Right cardiac atrium (tissue), 5 donors: ENCODE measurements at regions not wholly inside any gene's neighbourhood (a gene's known extent, or its start where the extent isn't known, plus 50 kb on each side); places are given as distances from the start of the nearest gene placed in this dataset.
A peak's percentile ranks its signal among the peaks of the same experiment; 100 is the strongest.

Source experiments
- ATAC-seq, 2 donors: fragments of 200-7000 bp; cut with Tn5 transposase; one replicate each; pipeline versions ENCODE4 v1.8.0 to v1.9.1; 2020; ENCODE audit warnings: moderate library complexity in 2 of 2, mild to moderate bottlenecking in 1 of 2
- DNase-seq, 3 donors: peaks; one replicate each; pipeline ENCODE4 v3.0.0-alpha.2; 2020
- H3K27ac ChIP-seq: one replicate; pipeline ENCODE4 v1.5.1; 2013; ENCODE audit warnings: mild to moderate bottlenecking, low read length, control low read depth, moderate library complexity
- H3K27me3 ChIP-seq: one replicate; pipeline ENCODE4 v1.6.1; 2013; ENCODE audit not compliant: control insufficient read depth, insufficient read depth
- H3K4me1 ChIP-seq: one replicate; pipeline ENCODE4 v1.6.1; 2013; ENCODE audit warnings: low read length; ENCODE audit not compliant: control insufficient read depth, insufficient read depth
- H3K4me3 ChIP-seq: one replicate; pipeline ENCODE4 v1.5.1; 2013; ENCODE audit warnings: low read length, control low read depth
- H3K9me3 ChIP-seq: one replicate; pipeline ENCODE4 v1.6.1; 2013; ENCODE audit warnings: low read length; ENCODE audit not compliant: control insufficient read depth
- WGBS: extraction: QIAGEN DNeasy Blood & Tissue Kit; methylation state at CpG from one replicate; pipeline ENCODE4 v1.1.7; 2013; 5-methylcytosine and 5-hydroxymethylcytosine counted together
- intact Hi-C, 4 donors: fragments of 100-400 bp; cut with DNase I; formaldehyde crosslinking; loops; one replicate each; pipeline versions ENCODE4 v1.11.0 to v1.14.0; 2022 to 2023
- donor health status: healthy with polysubstance abuse.
- donor health status: DM: no; HTN: yes; CAD: no.
- donor health status: DM: no; HTN: no; CAD: no.
- donor health status: DM: no; HTN: yes; CAD: no; lungs with severe emphysema.
- donor health status: DM: yes; HTN: yes; CAD: no.

DNA sequence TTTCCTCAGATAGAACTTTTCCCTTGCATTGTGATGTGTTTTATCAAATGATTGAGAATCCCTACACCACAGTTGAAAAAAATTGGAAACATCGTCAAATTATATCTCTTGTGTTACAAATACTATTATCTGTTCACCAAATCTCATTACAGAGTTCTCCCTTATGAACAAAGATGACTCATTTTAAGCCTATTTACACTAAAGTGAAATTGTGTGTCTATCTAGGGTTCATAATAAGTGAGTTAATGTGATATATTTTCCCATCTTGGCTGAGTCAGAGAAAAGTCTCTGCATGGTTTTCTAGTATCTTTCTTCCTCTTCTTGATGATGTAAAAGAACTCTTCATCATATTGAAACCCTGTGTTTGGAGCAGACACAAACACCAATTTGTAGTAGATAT is 1263.3 kb upstream of the EYS start:
- intact Hi-C loops = no loop called here
- H3K27ac ChIP-seq = no peak overlapping the region
- no peaks in the 10 kb centered on the region for H3K27me3 ChIP-seq
- DNase-seq = no peak
- 75% methylated on average over 1 of the region's 1 CpG for WGBS
- no peaks in the 10 kb centered on the region for H3K4me1 ChIP-seq
- no peaks in the 10 kb centered on the region for H3K9me3 ChIP-seq
- no peak for ATAC-seq
- no peak overlapping the region for H3K4me3 ChIP-seq

- no peaks in the 10 kb centered on the region for H3K9me3 ChIP-seq
- WGBS = 73% methylated on average over 2 of the region's 2 CpGs
- intact Hi-C loops = no loop called here
- no peaks in the 10 kb centered on the region for H3K27me3 ChIP-seq
- H3K27ac ChIP-seq = no peak overlapping the region
- H3K4me1 ChIP-seq = no peaks in the 10 kb centered on the region
- no peak for ATAC-seq
- H3K4me3 ChIP-seq = no peak overlapping the region
- DNase-seq = no peak
Observed at GRCh38 chr6:66965227-66965626, 1258.2 kb upstream of the EYS start.

DNA sequence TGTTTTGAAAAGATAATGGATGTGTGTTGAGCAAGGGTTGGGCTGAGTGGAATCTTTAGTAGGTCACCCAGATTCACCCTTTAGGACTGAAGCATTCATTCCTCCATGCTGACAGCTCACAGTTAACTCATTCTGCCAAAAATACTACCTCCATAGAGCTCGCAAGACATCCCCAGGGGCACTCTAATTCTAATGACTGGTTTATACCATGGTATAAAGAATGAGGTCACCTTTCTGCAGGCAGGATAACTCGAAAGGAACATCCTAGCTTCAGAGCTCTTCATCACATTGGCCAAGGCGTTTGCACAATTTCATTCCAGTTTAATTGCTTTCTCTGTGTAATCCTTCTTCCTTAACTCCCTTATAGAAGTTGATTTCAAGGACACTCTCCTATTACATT is 1257.2 kb upstream of the EYS start:
- ATAC-seq = no peak
- Histone ChIP-seq H3K27ac (no peak overlapping the region), H3K27me3 (no peaks in the 10 kb centered on the region), H3K4me3 (no peak overlapping the region), H3K9me3 (no peaks in the 10 kb centered on the region), H3K4me1 (no peaks in the 10 kb centered on the region)
- DNase-seq = no peak
- intact Hi-C loops = no loop called here
- WGBS = 68% methylated on average over 3 of the region's 3 CpGs

GRCh38 chr6:66962082-66962481 is 1255.1 kb upstream of the EYS start:
- H3K4me1 ChIP-seq = no peaks in the 10 kb centered on the region
- H3K9me3 ChIP-seq = no peaks in the 10 kb centered on the region
- H3K27me3 ChIP-seq = no peaks in the 10 kb centered on the region
- H3K4me3 ChIP-seq = no peak overlapping the region
- DNase-seq (no peak), ATAC-seq (no peak)
- H3K27ac ChIP-seq = no peak overlapping the region
- intact Hi-C loops = no loop called here
- 92% methylated on average over 4 of the region's 4 CpGs for WGBS

- intact Hi-C loops = no loop called here
- no peaks in the 10 kb centered on the region for H3K9me3 ChIP-seq
- DNase-seq (no peak), ATAC-seq (no peak)
- no peaks in the 10 kb centered on the region for H3K4me1 ChIP-seq
- no peaks in the 10 kb centered on the region for H3K27me3 ChIP-seq
- H3K27ac ChIP-seq = no peak overlapping the region
- no peak overlapping the region for H3K4me3 ChIP-seq
Observed at GRCh38 chr6:66961191-66961590, 1254.2 kb upstream of the EYS start.

DNA sequence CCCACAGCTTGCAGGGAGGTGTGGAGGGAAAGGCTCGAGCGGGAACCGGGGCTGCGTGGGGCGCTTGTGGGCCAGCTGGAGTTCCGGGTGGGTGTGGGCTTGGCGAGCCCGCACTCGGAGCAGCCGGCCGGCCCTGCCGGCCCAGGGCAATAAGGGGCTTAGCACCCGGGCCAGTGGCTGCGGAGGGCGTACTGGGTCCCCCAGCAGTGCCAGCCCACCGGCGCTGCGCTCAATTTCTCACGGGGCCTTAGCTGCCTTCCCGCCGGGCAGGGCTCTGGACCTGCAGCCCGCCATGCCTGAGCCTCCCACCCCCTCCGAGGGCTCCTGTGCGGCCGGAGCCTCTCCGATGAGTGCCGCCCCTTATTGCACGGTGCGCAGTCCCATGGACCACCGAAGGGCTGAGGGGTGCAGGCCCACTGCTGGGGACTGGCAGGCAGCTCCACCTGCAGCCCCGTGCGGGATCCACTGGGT is 1242.2 kb upstream of the EYS start:
- DNase-seq (peak in 2 of 3 donors; percentile 11 to 39), ATAC-seq (no peak)
- intact Hi-C loops = no loop called here
- 95% methylated on average over 32 of the region's 32 CpGs for WGBS
- H3K27me3 ChIP-seq = no peaks in the 10 kb centered on the region
- H3K4me3 ChIP-seq = no peak overlapping the region
- H3K27ac ChIP-seq = no peak overlapping the region
- H3K4me1 ChIP-seq = no peaks in the 10 kb centered on the region
- H3K9me3 ChIP-seq = no peaks in the 10 kb centered on the region

DNA sequence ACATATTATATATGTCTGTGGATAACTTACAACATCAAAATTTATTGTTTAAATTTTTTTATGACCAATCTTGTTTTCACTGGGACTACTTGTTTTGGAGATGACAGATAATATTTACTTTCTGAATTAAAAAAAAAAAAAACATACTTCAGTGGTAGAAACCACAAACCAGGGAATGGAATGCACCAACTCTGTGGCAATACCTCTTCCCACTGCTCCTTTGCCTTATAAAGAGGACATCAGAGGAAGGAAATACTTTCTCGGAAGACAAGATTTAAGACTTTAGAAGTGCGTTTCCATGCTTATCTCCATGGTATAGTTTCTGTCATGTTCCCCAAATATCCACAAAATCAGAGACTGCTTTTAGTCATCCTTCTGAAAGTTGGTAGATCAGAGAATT is 1241.1 kb upstream of the EYS start:
- Histone ChIP-seq H3K9me3 (no peaks in the 10 kb centered on the region), H3K27me3 (no peaks in the 10 kb centered on the region), H3K4me1 (no peaks in the 10 kb centered on the region), H3K27ac (no peak overlapping the region), H3K4me3 (no peak overlapping the region)
- DNase-seq (no peak), ATAC-seq (no peak)
- 38% methylated on average over 2 of the region's 2 CpGs for WGBS
- intact Hi-C loops = no loop called here

DNA sequence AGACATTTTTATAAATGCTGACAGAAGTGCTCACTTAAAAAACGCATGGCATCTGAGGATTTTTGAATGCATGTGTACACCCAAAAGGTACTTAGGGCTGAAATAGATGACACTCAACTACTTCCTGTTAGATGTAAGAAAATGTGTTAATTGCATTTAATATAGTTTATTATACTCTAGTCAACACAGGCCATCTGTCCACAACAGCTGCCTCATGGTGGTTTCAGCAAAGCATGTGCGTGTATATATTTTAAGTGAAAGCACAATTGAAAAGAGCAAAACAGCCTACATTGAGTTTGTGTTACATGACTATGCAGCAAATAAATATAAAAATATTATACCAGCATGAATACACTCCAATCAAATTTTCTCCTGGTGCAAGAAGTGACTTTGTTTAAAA is 1233.0 kb upstream of the EYS start:
- Histone ChIP-seq H3K4me3 (no peak overlapping the region), H3K27ac (no peak overlapping the region), H3K27me3 (no peaks in the 10 kb centered on the region), H3K4me1 (no peaks in the 10 kb centered on the region), H3K9me3 (no peaks in the 10 kb centered on the region)
- WGBS = 84% methylated on average over 2 of the region's 2 CpGs
- intact Hi-C loops = no loop called here
- ATAC-seq = no peak
- no peak for DNase-seq

DNA sequence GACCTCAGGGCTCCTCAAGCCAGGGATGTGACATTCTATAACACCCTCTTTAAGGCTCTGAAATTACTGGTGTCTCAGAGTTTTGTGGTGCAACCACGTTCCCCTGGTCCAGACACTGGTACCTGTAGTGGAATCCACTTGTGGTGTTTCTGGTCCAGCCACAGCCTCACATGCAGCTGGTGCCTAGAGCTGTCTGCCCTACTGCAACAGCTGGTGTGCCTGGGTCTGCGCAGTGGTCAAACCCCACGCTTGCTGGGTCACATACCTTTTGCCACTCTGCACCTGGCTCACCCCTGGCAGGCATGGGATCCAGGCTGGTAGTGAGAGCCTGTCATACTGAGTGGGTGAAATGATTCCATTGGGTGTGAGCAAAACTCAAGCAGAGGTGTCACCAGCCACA is 1230.2 kb upstream of the EYS start:
- no peaks in the 10 kb centered on the region for H3K4me1 ChIP-seq
- intact Hi-C loops = no loop called here
- H3K27ac ChIP-seq = no peak overlapping the region
- ATAC-seq (peak in 1 of 2 donors; percentile 24), DNase-seq (peak in 1 of 3 donors; percentile 11)
- no peaks in the 10 kb centered on the region for H3K9me3 ChIP-seq
- H3K4me3 ChIP-seq = no peak overlapping the region
- no peaks in the 10 kb centered on the region for H3K27me3 ChIP-seq
- WGBS = 80% methylated on average over 3 of the region's 3 CpGs

DNA sequence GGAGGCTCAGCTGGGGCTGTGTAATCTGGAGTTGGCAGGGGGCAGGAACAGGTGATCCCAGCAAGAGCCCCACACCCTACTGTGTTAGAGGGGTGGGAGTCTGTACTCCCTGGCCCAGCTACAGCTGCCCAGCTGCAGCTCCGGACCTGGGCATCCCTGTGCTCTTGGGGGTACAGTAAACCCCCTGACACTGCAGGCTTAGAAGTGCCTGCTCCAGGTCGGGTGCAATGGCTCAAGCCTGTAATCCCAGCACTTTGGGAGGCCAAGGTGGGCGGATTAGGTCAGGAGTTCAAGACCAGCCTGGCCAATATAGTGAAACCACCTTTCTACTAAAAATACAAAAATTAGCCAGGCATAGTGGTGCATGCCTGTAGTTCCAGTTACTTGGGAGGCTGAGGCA is 1228.6 kb upstream of the EYS start:
- no peaks in the 10 kb centered on the region for H3K27me3 ChIP-seq
- DNase-seq (peak in 1 of 3 donors; percentile 13), ATAC-seq (no peak)
- no peak overlapping the region for H3K27ac ChIP-seq
- no peak overlapping the region for H3K4me3 ChIP-seq
- no peaks in the 10 kb centered on the region for H3K4me1 ChIP-seq
- H3K9me3 ChIP-seq = no peaks in the 10 kb centered on the region
- intact Hi-C loops = no loop called here
- WGBS = 66% methylated on average over 3 of the region's 3 CpGs

GRCh38 chr6:66931787-66932186 is 1224.8 kb upstream of the EYS start:
- ATAC-seq = no peak
- H3K27ac ChIP-seq = no peak overlapping the region
- no peak for DNase-seq
- WGBS = 67% methylated on average over 2 of the region's 2 CpGs
- no peaks in the 10 kb centered on the region for H3K27me3 ChIP-seq
- no peaks in the 10 kb centered on the region for H3K9me3 ChIP-seq
- intact Hi-C loops = no loop called here
- no peaks in the 10 kb centered on the region for H3K4me1 ChIP-seq
- no peak overlapping the region for H3K4me3 ChIP-seq

DNA sequence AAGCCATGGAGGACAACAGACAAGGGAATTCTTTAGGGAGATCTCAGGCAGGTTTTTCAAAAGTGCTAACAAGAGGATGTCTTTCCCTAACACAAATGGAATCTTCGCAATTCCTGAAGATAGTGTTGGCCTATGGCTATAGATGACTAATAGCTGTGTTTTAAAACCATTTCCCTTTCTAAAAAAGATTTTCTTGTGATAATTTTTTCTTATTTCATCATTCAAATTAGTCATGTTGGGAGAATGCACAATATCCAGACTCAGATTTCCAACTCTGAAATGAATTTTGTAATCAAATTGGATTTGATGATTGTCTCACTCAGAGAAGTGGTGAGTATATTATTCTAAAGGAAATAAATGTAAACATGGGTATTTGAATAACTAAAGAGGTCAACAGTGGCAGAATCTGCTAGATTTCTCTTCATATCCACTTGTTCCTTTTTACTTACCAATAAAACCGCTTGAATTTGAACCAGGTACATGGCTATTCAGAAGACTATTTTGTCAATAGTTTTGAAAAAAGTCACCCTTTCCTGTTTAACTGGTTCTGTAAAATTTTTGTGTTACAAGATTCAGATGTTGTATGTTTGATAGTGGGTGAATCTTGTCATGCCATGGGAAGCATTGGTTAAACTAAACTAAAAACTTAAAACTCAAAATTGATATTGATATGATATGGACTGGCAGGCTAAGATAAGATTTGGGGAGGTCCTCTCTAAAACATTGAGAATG is 1223.7 kb upstream of the EYS start:
- Histone ChIP-seq H3K4me3 (no peak overlapping the region), H3K4me1 (no peaks in the 10 kb centered on the region), H3K27ac (no peak overlapping the region), H3K9me3 (no peaks in the 10 kb centered on the region), H3K27me3 (no peaks in the 10 kb centered on the region)
- 78% methylated on average over 2 of the region's 2 CpGs for WGBS
- DNase-seq = no peak
- intact Hi-C loops = no loop called here
- ATAC-seq = no peak
